Natural killer cell (primary cell): ENCODE measurements at regions not wholly inside any gene's neighbourhood (a gene's known extent, or its start where the extent isn't known, plus 50 kb on each side); places are given as distances from the start of the nearest gene placed in this dataset.
A peak's percentile ranks its signal among the peaks of the same experiment; 100 is the strongest.

Experiments used
- ATAC-seq, 3 donors: fragments of 150-1000 bp in 2 of 3; fragments of 200-7000 bp in 1 of 3; cut with Tn5 transposase; 1 replicate in 1 of 3; 2 replicates in 2 of 3; pipeline ENCODE4 v1.10.0; 2021; ENCODE audit warnings: mild to moderate bottlenecking in 2 of 3, moderate library complexity in 2 of 3
- DNase-seq, 2 donors: peaks; one replicate each; pipeline versions ENCODE4 v3.0.0 to v3.0.0-alpha.2; 2013 to 2021; ENCODE audit warnings: mixed read lengths in 1 of 2
- H3K27ac ChIP-seq: one replicate; pipeline ENCODE4 v1.5.1; 2013; ENCODE audit warnings: mild to moderate bottlenecking, low read length
- H3K27me3 ChIP-seq: one replicate; pipeline ENCODE4 v1.6.1; 2013; ENCODE audit warnings: low read length; ENCODE audit not compliant: control insufficient read depth, insufficient read depth
- H3K36me3 ChIP-seq: one replicate; pipeline ENCODE4 v1.6.1; 2013; ENCODE audit warnings: low read length; ENCODE audit not compliant: control insufficient read depth, insufficient read depth
- H3K4me1 ChIP-seq: one replicate; pipeline ENCODE4 v1.6.1; 2013; ENCODE audit warnings: low read length; ENCODE audit not compliant: control insufficient read depth, insufficient read depth
- H3K4me3 ChIP-seq: one replicate; pipeline ENCODE4 v1.5.1; 2013; ENCODE audit warnings: low read length
- H3K9me3 ChIP-seq: one replicate; pipeline ENCODE4 v1.6.1; 2013; ENCODE audit warnings: low read length; ENCODE audit not compliant: control insufficient read depth, insufficient read depth
- H3K27ac Mint-ChIP-seq, 2 donors: one replicate each; pipeline ENCODE4 v1.8.0; 2022; ENCODE audit warnings: mild to moderate bottlenecking in 2 of 2, mixed read lengths in 2 of 2, moderate library complexity in 1 of 2
- H3K27me3 Mint-ChIP-seq, 2 donors: one replicate each; pipeline ENCODE4 v1.8.0; 2022; ENCODE audit warnings: low read depth in 2 of 2, mixed read lengths in 2 of 2
- H3K36me3 Mint-ChIP-seq: one replicate; pipeline ENCODE4 v1.8.0; 2022; ENCODE audit warnings: mixed read lengths
- H3K4me1 Mint-ChIP-seq, 2 donors: one replicate each; pipeline ENCODE4 v1.8.0; 2022; ENCODE audit warnings: mixed read lengths in 2 of 2
- H3K4me3 Mint-ChIP-seq: one replicate; pipeline ENCODE4 v1.8.0; 2022; ENCODE audit warnings: mild to moderate bottlenecking, moderate library complexity, mixed read lengths
- H3K9me3 Mint-ChIP-seq, 2 donors: one replicate each; pipeline ENCODE4 v1.8.0; 2022; ENCODE audit warnings: mixed read lengths in 2 of 2
- WGBS: methylation state at CpG from one replicate; pipeline ENCODE4 v1.1.7; 2013; ENCODE audit warnings: missing lambda C conversion rate; ENCODE audit not compliant: insufficient coverage; 5-methylcytosine and 5-hydroxymethylcytosine counted together
- intact Hi-C: fragments of 100-400 bp; cut with micrococcal nuclease; formaldehyde crosslinking; loops from one replicate; pipeline ENCODE4 v1.14.2; 2022
- TF ChIP-seq, protein P1 (sequence below): fragments of 200-600 bp; IDR thresholded peaks from one replicate; pipeline ENCODE4 v1.8.0; 2022; ENCODE audit warnings: antibody characterized with exemption

DNA sequence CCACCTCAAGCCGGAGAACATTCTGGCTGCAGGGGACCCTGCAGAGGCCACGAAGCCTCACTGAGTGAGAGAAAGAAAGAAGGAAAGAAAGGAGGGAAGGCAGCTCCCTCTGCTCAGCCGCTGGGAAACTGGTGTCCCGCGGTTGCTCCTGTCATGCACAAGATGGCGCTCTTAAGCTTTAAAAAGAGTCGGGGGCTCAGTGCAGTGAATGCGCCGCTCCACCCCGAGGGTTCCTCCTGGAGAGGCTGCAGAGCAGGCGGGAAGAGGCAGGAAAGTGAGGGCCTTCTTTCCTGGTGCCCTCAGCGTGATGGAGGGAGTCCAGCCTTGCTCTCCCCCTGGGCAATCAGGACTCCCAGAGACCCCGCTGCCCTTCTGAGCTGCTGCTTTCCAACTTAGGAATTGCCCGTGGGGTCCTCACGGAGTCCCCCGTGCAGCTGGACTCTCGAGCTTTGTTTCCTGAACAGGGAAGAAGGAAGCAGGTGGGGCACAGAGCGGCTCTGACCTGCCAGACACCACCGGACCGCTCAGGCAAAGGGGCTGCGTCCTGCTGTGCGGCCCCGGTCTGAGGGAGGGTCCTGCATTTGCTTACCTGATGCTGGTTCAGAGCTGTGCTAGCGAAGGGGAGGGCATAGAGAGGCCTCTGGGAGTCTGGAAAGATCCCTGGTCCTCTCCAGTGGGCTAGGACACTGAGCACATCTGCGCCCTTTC lies 141.9 kb upstream of the MKI67 start:
- 40% methylated on average over 25 of the region's 25 CpGs for WGBS
- peaks cover 0 to 5% of the 10 kb centered on the region in 2 donors for H3K4me1 Mint-ChIP-seq
- H3K36me3 Mint-ChIP-seq, result no peaks in the 10 kb centered on the region
- no peaks in the 10 kb centered on the region for H3K9me3 Mint-ChIP-seq
- intact Hi-C loops, result no loop called here
- ATAC-seq (no peak), DNase-seq (no peak)
- Histone ChIP-seq H3K27ac (no peak overlapping the region), H3K36me3 (no peaks in the 10 kb centered on the region), H3K27me3 (peaks cover 11% of the 10 kb centered on the region), H3K4me1 (no peaks in the 10 kb centered on the region), H3K9me3 (no peaks in the 10 kb centered on the region), H3K4me3 (no peak overlapping the region)
- H3K27me3 Mint-ChIP-seq, result peaks cover 34 to 45% of the 10 kb centered on the region in 2 donors
- H3K4me3 Mint-ChIP-seq, result no peak overlapping the region
- TF ChIP-seq, protein P1, sequence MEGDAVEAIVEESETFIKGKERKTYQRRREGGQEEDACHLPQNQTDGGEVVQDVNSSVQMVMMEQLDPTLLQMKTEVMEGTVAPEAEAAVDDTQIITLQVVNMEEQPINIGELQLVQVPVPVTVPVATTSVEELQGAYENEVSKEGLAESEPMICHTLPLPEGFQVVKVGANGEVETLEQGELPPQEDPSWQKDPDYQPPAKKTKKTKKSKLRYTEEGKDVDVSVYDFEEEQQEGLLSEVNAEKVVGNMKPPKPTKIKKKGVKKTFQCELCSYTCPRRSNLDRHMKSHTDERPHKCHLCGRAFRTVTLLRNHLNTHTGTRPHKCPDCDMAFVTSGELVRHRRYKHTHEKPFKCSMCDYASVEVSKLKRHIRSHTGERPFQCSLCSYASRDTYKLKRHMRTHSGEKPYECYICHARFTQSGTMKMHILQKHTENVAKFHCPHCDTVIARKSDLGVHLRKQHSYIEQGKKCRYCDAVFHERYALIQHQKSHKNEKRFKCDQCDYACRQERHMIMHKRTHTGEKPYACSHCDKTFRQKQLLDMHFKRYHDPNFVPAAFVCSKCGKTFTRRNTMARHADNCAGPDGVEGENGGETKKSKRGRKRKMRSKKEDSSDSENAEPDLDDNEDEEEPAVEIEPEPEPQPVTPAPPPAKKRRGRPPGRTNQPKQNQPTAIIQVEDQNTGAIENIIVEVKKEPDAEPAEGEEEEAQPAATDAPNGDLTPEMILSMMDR, result no peak
- H3K27ac Mint-ChIP-seq, result no peak overlapping the region

- under 1% methylated on average over 10 of the region's 10 CpGs for WGBS
- peaks cover 12 to 14% of the 10 kb centered on the region in 2 donors for H3K4me1 Mint-ChIP-seq
- no peaks in the 10 kb centered on the region for H3K36me3 ChIP-seq
- DNase-seq, result peak in 1 of 2 donors; percentile 16
- TF ChIP-seq, protein P1, result no peak
- peak in 1 of 3 donors; percentile 74 for ATAC-seq
- no peaks in the 10 kb centered on the region for H3K36me3 Mint-ChIP-seq
- no peaks in the 10 kb centered on the region for H3K9me3 ChIP-seq
- peaks cover 5% of the 10 kb centered on the region for H3K27me3 ChIP-seq
- H3K27ac ChIP-seq, result no peak overlapping the region
- H3K4me3 Mint-ChIP-seq, result peak overlapping the region; percentile 68
- H3K4me1 ChIP-seq, result peaks cover 7% of the 10 kb centered on the region
- H3K4me3 ChIP-seq, result no peak overlapping the region
- H3K9me3 Mint-ChIP-seq, result no peaks in the 10 kb centered on the region
- H3K27ac Mint-ChIP-seq, result peak overlapping the region in 1 of 2 donors; percentile 62
- intact Hi-C loops, result no loop called here
- peaks cover 23 to 43% of the 10 kb centered on the region in 2 donors for H3K27me3 Mint-ChIP-seq
Measured at GRCh38 chr10:128274938-128275337, 148.7 kb upstream of the MKI67 start.

DNA sequence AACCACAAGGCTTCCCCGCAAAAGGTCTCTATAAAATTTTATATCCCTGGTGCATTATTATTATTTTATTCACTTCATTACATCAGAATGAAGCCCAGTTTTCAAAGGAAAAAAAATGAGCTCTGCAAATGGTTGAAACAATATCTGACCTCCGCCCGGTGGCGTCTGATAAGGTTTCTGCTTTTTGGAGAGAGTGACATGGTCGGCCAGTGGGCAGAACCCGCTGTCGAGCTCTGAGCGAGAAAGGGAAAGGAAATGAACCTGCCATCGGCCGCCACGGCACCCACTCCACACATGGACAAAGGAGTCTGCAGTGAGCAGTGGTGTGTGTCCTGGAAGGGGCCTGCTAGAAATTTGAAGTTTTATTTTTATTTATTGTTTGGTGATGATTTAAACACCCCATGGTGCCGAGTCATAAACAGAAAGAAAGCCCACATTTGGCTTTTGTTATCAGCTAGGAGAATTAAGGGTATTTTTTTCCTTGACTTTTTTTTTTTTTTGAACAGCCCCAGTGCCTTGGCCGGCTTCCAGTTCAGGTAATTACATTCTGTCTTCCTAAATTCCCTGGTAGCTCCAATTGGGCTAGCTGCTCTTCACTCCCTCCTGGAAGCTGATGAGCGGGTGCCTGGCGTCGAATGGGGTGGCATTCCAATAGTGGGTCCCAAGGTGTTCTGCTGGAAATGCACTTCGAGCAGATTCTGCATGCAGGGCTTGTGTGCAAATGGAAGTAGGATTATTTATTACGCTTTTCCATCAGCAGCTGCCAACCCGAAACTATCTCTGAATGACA lies 149.4 kb upstream of the MKI67 start:
- ATAC-seq (peak in 1 of 3 donors; percentile 69), DNase-seq (no peak)
- WGBS, result 39% methylated on average over 19 of the region's 19 CpGs
- H3K36me3 Mint-ChIP-seq, result no peaks in the 10 kb centered on the region
- intact Hi-C loops, result no loop called here
- no peaks in the 10 kb centered on the region for H3K9me3 ChIP-seq
- no peaks in the 10 kb centered on the region for H3K9me3 Mint-ChIP-seq
- no peak overlapping the region for H3K27ac ChIP-seq
- peak overlapping the region; percentile 68 for H3K4me3 Mint-ChIP-seq
- H3K27ac Mint-ChIP-seq, result peak overlapping the region in 1 of 2 donors; percentile 62
- no peaks in the 10 kb centered on the region for H3K36me3 ChIP-seq
- peaks cover 13 to 16% of the 10 kb centered on the region in 2 donors for H3K4me1 Mint-ChIP-seq
- peaks cover 23 to 43% of the 10 kb centered on the region in 2 donors for H3K27me3 Mint-ChIP-seq
- peaks cover 7% of the 10 kb centered on the region for H3K4me1 ChIP-seq
- H3K27me3 ChIP-seq, result peaks cover 5% of the 10 kb centered on the region
- TF ChIP-seq, protein P1, result no peak
- H3K4me3 ChIP-seq, result no peak overlapping the region
